ENCODE measurements at regions not wholly inside any gene's neighbourhood (a gene's known extent, or its start where the extent isn't known, plus 50 kb on each side); places are given as distances from the start of the nearest gene placed in this dataset.

- Mint-ChIP-seq H3K4me3 (no peak overlapping the region), H3K36me3 (no peaks in the 10 kb centered on the region), H3K9me3 (no peaks in the 10 kb centered on the region), H3K4me1 (peaks cover 10 to 15% (median 15%) of the 10 kb centered on the region in 3 donors), H3K27ac (no peak overlapping the region), H3K27me3 (peaks cover 17 to 24% of the 10 kb centered on the region in 2 donors)
- POLR2A ChIA-PET: no interaction called here
- Histone ChIP-seq H3K4me3 (ENCODE audit: low read length) (no peak overlapping the region), H3K27ac (ENCODE audit: low read depth, low read length) (no peak overlapping the region), H3K9me3 (ENCODE audit: low read length) (no peaks in the 10 kb centered on the region), H3K4me1 (ENCODE audit: insufficient read depth, low read length) (peaks cover 11% of the 10 kb centered on the region), H3K36me3 (ENCODE audit: insufficient read depth, low read length) (no peaks in the 10 kb centered on the region), H3K27me3 (ENCODE audit: insufficient read depth, low read length, poor library complexity, severe bottlenecking) (no peaks in the 10 kb centered on the region)
- CTCF ChIA-PET: no interaction called here
- DNase-seq: no peak
Observed at GRCh38 chr12:124642105-124642504, 74.7 kb upstream of the NCOR2 start.

DNA sequence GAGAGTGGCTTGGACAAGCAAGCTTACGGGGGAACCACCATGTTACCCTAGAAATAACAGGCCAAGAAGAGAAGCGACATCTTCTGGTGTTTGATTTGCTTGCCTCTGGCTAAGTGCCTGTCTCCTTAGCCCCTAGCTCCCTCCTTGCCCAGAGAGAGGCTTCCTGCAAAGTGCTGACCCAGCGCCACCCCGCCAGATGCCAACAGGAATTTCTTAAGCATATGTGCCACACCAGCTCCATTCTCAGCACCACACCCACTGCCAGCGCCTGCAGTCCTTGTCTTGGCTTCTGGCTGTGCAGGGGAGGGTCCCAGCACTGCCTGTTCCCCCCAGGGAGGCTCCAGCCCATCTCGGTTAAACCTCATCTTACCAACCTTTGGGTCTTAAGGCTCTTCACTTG is 74.2 kb upstream of the NCOR2 start:
- Histone ChIP-seq H3K27me3 (ENCODE audit: insufficient read depth, low read length, poor library complexity, severe bottlenecking) (no peaks in the 10 kb centered on the region), H3K4me3 (ENCODE audit: low read length) (no peak overlapping the region), H3K4me1 (ENCODE audit: insufficient read depth, low read length) (peaks cover 11% of the 10 kb centered on the region), H3K9me3 (ENCODE audit: low read length) (no peaks in the 10 kb centered on the region), H3K36me3 (ENCODE audit: insufficient read depth, low read length) (no peaks in the 10 kb centered on the region), H3K27ac (ENCODE audit: low read depth, low read length) (no peak overlapping the region)
- no peak overlapping the region for H3K4me3 Mint-ChIP-seq
- ChIA-PET CTCF (no interaction called here), POLR2A (no interaction called here)
- no peaks in the 10 kb centered on the region for H3K9me3 Mint-ChIP-seq
- H3K36me3 Mint-ChIP-seq: no peaks in the 10 kb centered on the region
- no peak for DNase-seq
- peaks cover 10 to 14% (median 13%) of the 10 kb centered on the region in 3 donors for H3K4me1 Mint-ChIP-seq
- H3K27ac Mint-ChIP-seq: no peak overlapping the region
- H3K27me3 Mint-ChIP-seq: peaks cover 17 to 26% of the 10 kb centered on the region in 2 donors

- Histone ChIP-seq H3K27me3 (ENCODE audit: insufficient read depth, low read length, poor library complexity, severe bottlenecking) (no peaks in the 10 kb centered on the region), H3K36me3 (ENCODE audit: insufficient read depth, low read length) (no peaks in the 10 kb centered on the region), H3K4me3 (ENCODE audit: low read length) (no peak overlapping the region), H3K27ac (ENCODE audit: low read depth, low read length) (no peak overlapping the region), H3K4me1 (ENCODE audit: insufficient read depth, low read length) (peaks cover 10% of the 10 kb centered on the region), H3K9me3 (ENCODE audit: low read length) (no peaks in the 10 kb centered on the region)
- no peaks in the 10 kb centered on the region for H3K9me3 Mint-ChIP-seq
- peaks cover 10 to 12% (median 10%) of the 10 kb centered on the region in 3 donors for H3K4me1 Mint-ChIP-seq
- H3K27ac Mint-ChIP-seq: no peak overlapping the region
- DNase-seq: no peak
- POLR2A ChIA-PET: no interaction called here
- peaks cover 17 to 30% of the 10 kb centered on the region in 2 donors for H3K27me3 Mint-ChIP-seq
- H3K4me3 Mint-ChIP-seq: peak overlapping the region in 1 of 7 donors; percentile 34
- no peaks in the 10 kb centered on the region for H3K36me3 Mint-ChIP-seq
- CTCF ChIA-PET: no interaction called here
Observed at GRCh38 chr12:124640056-124640455, 72.6 kb upstream of the NCOR2 start.

DNA sequence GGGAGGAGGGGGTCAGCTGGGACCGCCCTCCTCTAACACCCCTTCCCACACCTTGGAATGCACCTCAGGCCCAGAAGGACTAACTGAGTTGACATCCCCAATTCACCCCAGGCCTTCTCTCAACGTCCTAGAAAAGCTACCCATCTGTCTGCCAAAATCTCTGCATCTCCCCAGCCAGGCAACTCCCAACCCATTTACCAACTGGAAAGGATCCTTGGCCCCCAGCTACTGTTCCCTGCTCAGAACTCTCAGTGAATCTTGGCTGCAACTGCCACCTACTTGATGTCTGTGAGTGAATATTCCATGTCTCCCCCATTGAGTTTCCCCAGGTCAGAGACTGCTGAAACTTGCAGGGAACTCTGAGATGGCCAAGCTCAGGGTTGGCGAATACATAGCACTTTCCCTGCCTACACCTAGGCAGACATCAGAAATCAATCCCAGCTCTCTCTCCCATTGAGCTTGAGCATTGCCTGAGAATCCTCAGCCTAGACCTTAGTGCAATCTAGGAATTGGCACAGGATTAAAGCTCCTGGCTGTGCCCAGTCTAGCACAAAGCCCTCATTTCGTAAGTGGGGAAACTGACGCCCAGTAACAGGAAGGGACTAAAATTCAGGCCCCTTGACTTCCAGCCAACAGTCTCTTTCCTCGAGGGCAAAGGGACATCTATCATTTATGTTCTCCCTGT is 71.9 kb upstream of the NCOR2 start:
- Histone ChIP-seq H3K27ac (ENCODE audit: low read depth, low read length) (no peak overlapping the region), H3K36me3 (ENCODE audit: insufficient read depth, low read length) (no peaks in the 10 kb centered on the region), H3K4me3 (ENCODE audit: low read length) (no peak overlapping the region), H3K27me3 (ENCODE audit: insufficient read depth, low read length, poor library complexity, severe bottlenecking) (no peaks in the 10 kb centered on the region), H3K9me3 (ENCODE audit: low read length) (no peaks in the 10 kb centered on the region), H3K4me1 (ENCODE audit: insufficient read depth, low read length) (peaks cover 10% of the 10 kb centered on the region)
- POLR2A ChIA-PET: no interaction called here
- no peak for DNase-seq
- peaks cover 10 to 12% (median 10%) of the 10 kb centered on the region in 3 donors for H3K4me1 Mint-ChIP-seq
- no peak overlapping the region for H3K4me3 Mint-ChIP-seq
- no peak overlapping the region for H3K27ac Mint-ChIP-seq
- no peaks in the 10 kb centered on the region for H3K9me3 Mint-ChIP-seq
- no peaks in the 10 kb centered on the region for H3K36me3 Mint-ChIP-seq
- H3K27me3 Mint-ChIP-seq: peaks cover 21 to 30% of the 10 kb centered on the region in 2 donors
- CTCF ChIA-PET: no interaction called here

DNA sequence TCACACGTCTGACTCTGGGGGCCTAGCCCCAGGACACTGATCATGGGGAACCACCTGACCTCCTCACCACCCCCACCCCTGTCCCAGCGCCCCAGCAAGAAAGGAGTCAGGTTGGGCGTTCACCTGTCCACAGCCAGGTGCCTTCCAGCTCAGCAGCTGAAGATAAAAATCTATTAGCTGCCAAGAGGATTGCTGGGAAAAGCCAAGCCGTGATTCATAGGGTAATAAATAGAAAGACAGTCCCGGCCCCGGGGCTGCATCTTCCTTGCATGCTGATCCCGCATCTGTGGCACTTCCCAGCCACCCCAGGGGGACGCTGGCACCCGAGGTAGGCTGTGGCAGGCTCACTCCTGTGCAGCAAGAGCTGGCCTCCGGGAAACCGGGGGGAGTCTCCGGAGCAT is 70.2 kb upstream of the NCOR2 start:
- no peak for DNase-seq
- no peak overlapping the region for H3K4me3 Mint-ChIP-seq

DNA sequence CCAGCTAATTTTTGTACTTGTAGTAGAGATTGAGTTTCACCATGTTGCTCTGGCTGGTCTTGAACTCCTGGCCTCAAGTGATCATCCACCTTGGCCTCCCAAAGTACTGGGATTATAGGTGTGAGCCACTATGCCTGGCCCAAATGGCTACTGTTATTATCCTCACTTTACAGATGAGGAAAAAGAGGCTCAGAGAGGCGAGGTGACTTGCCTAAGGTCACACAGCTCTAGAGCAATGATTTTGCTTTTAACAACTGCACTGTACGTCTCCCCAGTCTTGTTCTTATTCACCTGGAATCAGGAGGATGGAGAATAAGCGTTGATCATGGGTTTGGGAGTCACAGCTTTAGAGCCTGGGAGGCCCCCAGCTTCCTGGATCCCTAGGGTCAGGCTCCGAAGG is 69.8 kb upstream of the NCOR2 start:
- Mint-ChIP-seq H3K9me3 (no peaks in the 10 kb centered on the region), H3K36me3 (no peaks in the 10 kb centered on the region), H3K4me3 (peak overlapping the region in 1 of 7 donors; percentile 27), H3K4me1 (peaks cover 10 to 12% (median 10%) of the 10 kb centered on the region in 3 donors), H3K27me3 (peaks cover 18 to 38% of the 10 kb centered on the region in 2 donors), H3K27ac (no peak overlapping the region)
- Histone ChIP-seq H3K36me3 (ENCODE audit: insufficient read depth, low read length) (no peaks in the 10 kb centered on the region), H3K4me1 (ENCODE audit: insufficient read depth, low read length) (peaks cover 10% of the 10 kb centered on the region), H3K27ac (ENCODE audit: low read depth, low read length) (no peak overlapping the region), H3K4me3 (ENCODE audit: low read length) (no peak overlapping the region), H3K9me3 (ENCODE audit: low read length) (no peaks in the 10 kb centered on the region), H3K27me3 (ENCODE audit: insufficient read depth, low read length, poor library complexity, severe bottlenecking) (no peaks in the 10 kb centered on the region)
- no peak for DNase-seq
- ChIA-PET POLR2A (interaction anchor here (0.5 kb wide), 1 partner anchor 262 kb away, joined by 6 read pairs; no protein-coding TSS in a partner anchor), CTCF (no interaction called here)

More for the DNA sequence above, 70.2 kb upstream of the NCOR2 start:
- CTCF ChIA-PET: no interaction called here
- POLR2A ChIA-PET: no interaction called here
- Histone ChIP-seq H3K4me1 (ENCODE audit: insufficient read depth, low read length) (peaks cover 10% of the 10 kb centered on the region), H3K4me3 (ENCODE audit: low read length) (no peak overlapping the region), H3K27ac (ENCODE audit: low read depth, low read length) (no peak overlapping the region), H3K9me3 (ENCODE audit: low read length) (no peaks in the 10 kb centered on the region), H3K36me3 (ENCODE audit: insufficient read depth, low read length) (no peaks in the 10 kb centered on the region), H3K27me3 (ENCODE audit: insufficient read depth, low read length, poor library complexity, severe bottlenecking) (no peaks in the 10 kb centered on the region)
- H3K4me1 Mint-ChIP-seq: peaks cover 10 to 12% (median 10%) of the 10 kb centered on the region in 3 donors
- no peaks in the 10 kb centered on the region for H3K36me3 Mint-ChIP-seq
- H3K9me3 Mint-ChIP-seq: no peaks in the 10 kb centered on the region
- H3K27ac Mint-ChIP-seq: no peak overlapping the region
- peaks cover 21 to 38% of the 10 kb centered on the region in 2 donors for H3K27me3 Mint-ChIP-seq

GRCh38 chr12:124636138-124636978 is 68.9 kb upstream of the NCOR2 start:
- H3K4me3 Mint-ChIP-seq: peak overlapping the region in 4 of 7 donors; percentile 8 to 33 (median 20)

GRCh38 chr12:124635316-124635715 is 67.9 kb upstream of the NCOR2 start:
- no peaks in the 10 kb centered on the region for H3K9me3 ChIP-seq (ENCODE audit: low read length)
- Mint-ChIP-seq H3K4me3 (no peak overlapping the region), H3K27me3 (peaks cover 17 to 31% of the 10 kb centered on the region in 2 donors), H3K4me1 (peaks cover 10 to 12% (median 10%) of the 10 kb centered on the region in 3 donors), H3K9me3 (no peaks in the 10 kb centered on the region), H3K27ac (no peak overlapping the region), H3K36me3 (no peaks in the 10 kb centered on the region)
- no peaks in the 10 kb centered on the region for H3K36me3 ChIP-seq (ENCODE audit: insufficient read depth, low read length)
- H3K27ac ChIP-seq (ENCODE audit: low read depth, low read length): no peak overlapping the region
- no peaks in the 10 kb centered on the region for H3K27me3 ChIP-seq (ENCODE audit: insufficient read depth, low read length, poor library complexity, severe bottlenecking)
- ChIA-PET POLR2A (no interaction called here), CTCF (no interaction called here)
- H3K4me3 ChIP-seq (ENCODE audit: low read length): no peak overlapping the region
- H3K4me1 ChIP-seq (ENCODE audit: insufficient read depth, low read length): peaks cover 10% of the 10 kb centered on the region
- no peak for DNase-seq

More at GRCh38 chr12:124636138-124636978, 68.9 kb upstream of the NCOR2 start:
- Mint-ChIP-seq H3K36me3 (no peaks in the 10 kb centered on the region), H3K4me1 (peaks cover 10 to 12% (median 10%) of the 10 kb centered on the region in 3 donors), H3K27ac (peak overlapping the region in 2 of 8 donors; percentile 19 to 69), H3K9me3 (no peaks in the 10 kb centered on the region), H3K27me3 (peaks cover 18 to 35% of the 10 kb centered on the region in 2 donors)
- no peak overlapping the region for H3K27ac ChIP-seq (ENCODE audit: low read depth, low read length)
- H3K4me3 ChIP-seq (ENCODE audit: low read length): no peak overlapping the region
- ChIA-PET POLR2A (interaction anchor here (0.5 kb wide), 1 partner anchor 263 kb away, joined by 6 read pairs; no protein-coding TSS in a partner anchor), CTCF (no interaction called here)
- peak in 2 of 5 donors; percentile 7 to 14 for DNase-seq
- no peaks in the 10 kb centered on the region for H3K27me3 ChIP-seq (ENCODE audit: insufficient read depth, low read length, poor library complexity, severe bottlenecking)
- H3K4me1 ChIP-seq (ENCODE audit: insufficient read depth, low read length): peaks cover 10% of the 10 kb centered on the region
- no peaks in the 10 kb centered on the region for H3K36me3 ChIP-seq (ENCODE audit: insufficient read depth, low read length)
- no peaks in the 10 kb centered on the region for H3K9me3 ChIP-seq (ENCODE audit: low read length)
